ENCODE measurements at regions not wholly inside any gene's neighbourhood (a gene's known extent, or its start where the extent isn't known, plus 50 kb on each side); places are given as distances from the start of the nearest gene placed in this dataset.

GRCh38 chr6:50524341-50524740 lies 189.0 kb upstream of the TFAP2D start:
- no peak overlapping the region for H3K4me3 ChIP-seq (ENCODE audit: insufficient read depth, low read depth, low read length)
- H3K9me3 ChIP-seq (ENCODE audit: control insufficient read depth, insufficient read depth, low read length), result no peaks in the 10 kb centered on the region
- no peak overlapping the region for H2BK20ac ChIP-seq (ENCODE audit: low read depth, low read length)
- ChIA-PET POLR2A (ENCODE audit: unreplicated experiment) (no interaction called here), CTCF (no interaction called here)
- H3K4ac ChIP-seq (ENCODE audit: low read depth, low read length), result no peak overlapping the region
- no peak overlapping the region for H3K18ac ChIP-seq (ENCODE audit: low read depth, low read length)
- TF ChIP-seq POLR2A (IDR thresholded peaks at IDR 0.05; ENCODE audit: low read depth, low read length) (no peak), MXI1 (IDR thresholded peaks at IDR 0.05; ENCODE audit: borderline replicate concordance, low read depth, low read length) (no peak), CHD1 (IDR thresholded peaks at IDR 0.05; ENCODE audit: low read depth, low read length) (no peak), MAZ (IDR thresholded peaks at IDR 0.05; ENCODE audit: borderline replicate concordance, low read depth, low read length) (no peak), SMC3 (IDR thresholded peaks at IDR 0.05; ENCODE audit: low read depth, low read length) (no peak), NFE2L2 (IDR thresholded peaks at IDR 0.05; ENCODE audit: low read depth, low read length) (no peak), RCOR1 (IDR thresholded peaks at IDR 0.05; ENCODE audit: insufficient replicate concordance, low read length) (no peak), USF2 (IDR thresholded peaks at IDR 0.05; ENCODE audit: low read depth, low read length) (no peak), MAFK (IDR thresholded peaks at IDR 0.05; ENCODE audit: low read depth, low read length) (no peak), RFX5 (IDR thresholded peaks at IDR 0.05; ENCODE audit: low read depth, low read length) (no peak), ELK1 (IDR thresholded peaks at IDR 0.05; ENCODE audit: borderline replicate concordance, low read depth, low read length) (no peak), RAD21 (IDR thresholded peaks at IDR 0.05; ENCODE audit: low read length) (no peak), BHLHE40 (IDR thresholded peaks at IDR 0.05; ENCODE audit: low read depth, low read length) (no peak), FOS (IDR thresholded peaks at IDR 0.05; ENCODE audit: low read depth, low read length) (no peak), CEBPB (IDR thresholded peaks at IDR 0.05; ENCODE audit: low read depth, low read length) (no peak), CTCF (conservative IDR thresholded peaks at IDR 0.05; ENCODE audit: low read depth, low read length) (no peak)
- no peak overlapping the region for H4K8ac ChIP-seq (ENCODE audit: low read depth in 2 of 2, low read length in 2 of 2)
- no peak overlapping the region for H3K14ac ChIP-seq (replicated peaks; ENCODE audit: low read depth, low read length)
- BruUV-seq (replicated peaks), result no TSS peak
- H3K79me1 ChIP-seq (ENCODE audit: low read depth in 1 of 2, low read length in 2 of 2), result no peaks in the 10 kb centered on the region
- H3K4me2 ChIP-seq (ENCODE audit: low read depth, low read length), result no peak overlapping the region
- ATAC-seq (ENCODE audit: low read depth) (no peak), DNase-seq (no peak)
- no peak overlapping the region for H2AK9ac ChIP-seq (replicated peaks; ENCODE audit: low read depth, low read length, poor library complexity)
- no peak overlapping the region for H4K5ac ChIP-seq (ENCODE audit: low read depth, low read length)
- no peaks in the 10 kb centered on the region for H3K36me3 ChIP-seq (ENCODE audit: control insufficient read depth, insufficient read depth, low read length)
- H3K4me1 ChIP-seq (ENCODE audit: control insufficient read depth, insufficient read depth, low read length), result no peaks in the 10 kb centered on the region
- no peak overlapping the region for H4K91ac ChIP-seq (ENCODE audit: insufficient read depth, low read depth, low read length)
- H3K23ac ChIP-seq (ENCODE audit: low read depth, low read length), result no peak overlapping the region
- H3K56ac ChIP-seq (ENCODE audit: extremely low read depth, insufficient read depth, low read length), result no peak overlapping the region
- H2BK5ac ChIP-seq (ENCODE audit: low read depth, low read length, poor library complexity, severe bottlenecking), result no peak overlapping the region
- no peak overlapping the region for H2BK15ac ChIP-seq (ENCODE audit: low read depth, low read length)
- no peaks in the 10 kb centered on the region for H4K20me1 ChIP-seq (ENCODE audit: insufficient read depth, low read length)
- no peak overlapping the region for H3K9ac ChIP-seq (ENCODE audit: low read depth, low read length)
- no peak overlapping the region for H2AFZ ChIP-seq (replicated peaks; ENCODE audit: low read length, poor library complexity)
- in situ Hi-C loops (cut with MboI; ENCODE audit: low sequenced_read_pairs), result no loop called here
- H2BK120ac ChIP-seq (ENCODE audit: low read depth, low read length), result no peak overlapping the region
- no peaks in the 10 kb centered on the region for H3K27me3 ChIP-seq (ENCODE audit: control insufficient read depth, insufficient read depth, low read length)
- H2AK5ac ChIP-seq (ENCODE audit: low read depth, low read length), result no peak overlapping the region
- intact Hi-C loops (cut with micrococcal nuclease), result no loop called here
- dilution Hi-C loops (cut with HindIII; ENCODE audit: low sequenced_read_pairs, unreplicated experiment), result no loop called here
- no peaks in the 10 kb centered on the region for H3K9me1 ChIP-seq (ENCODE audit: insufficient read depth, low read length)
- H3K27ac ChIP-seq (ENCODE audit: insufficient read depth, low read length), result no peak overlapping the region
